ENCODE measurements at regions not wholly inside any gene's neighbourhood (a gene's known extent, or its start where the extent isn't known, plus 50 kb on each side); places are given as distances from the start of the nearest gene placed in this dataset.
A peak's percentile ranks its signal among the peaks of the same experiment; 100 is the strongest.

DNA sequence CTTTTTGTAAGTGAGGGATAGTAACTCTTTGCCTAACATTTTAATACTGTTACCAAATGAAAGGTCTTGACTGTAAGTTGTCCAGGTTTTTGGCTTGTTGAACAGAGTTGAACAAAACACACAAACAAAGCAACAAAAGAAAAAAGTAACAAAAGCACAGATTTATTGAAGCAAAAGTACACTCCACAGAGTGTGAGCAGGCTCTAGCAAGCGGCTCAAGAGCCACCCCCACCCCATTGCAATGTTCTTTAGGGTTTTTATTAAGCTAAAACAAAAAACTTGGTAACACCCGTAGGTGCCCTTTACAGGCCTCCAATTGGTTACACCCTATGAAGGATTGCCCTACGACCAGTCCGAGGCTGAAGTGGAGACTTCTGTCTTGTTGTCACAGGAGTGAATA is 197.4 kb upstream of the MAP3K1 start:
- DNase-seq (no peak), ATAC-seq (no peak)
- no peak overlapping the region for H3K4me3 ChIP-seq
- no peak for TF ChIP-seq POLR2A (IDR thresholded peaks at IDR 0.05)
- TF ChIP-seq, protein P1, sequence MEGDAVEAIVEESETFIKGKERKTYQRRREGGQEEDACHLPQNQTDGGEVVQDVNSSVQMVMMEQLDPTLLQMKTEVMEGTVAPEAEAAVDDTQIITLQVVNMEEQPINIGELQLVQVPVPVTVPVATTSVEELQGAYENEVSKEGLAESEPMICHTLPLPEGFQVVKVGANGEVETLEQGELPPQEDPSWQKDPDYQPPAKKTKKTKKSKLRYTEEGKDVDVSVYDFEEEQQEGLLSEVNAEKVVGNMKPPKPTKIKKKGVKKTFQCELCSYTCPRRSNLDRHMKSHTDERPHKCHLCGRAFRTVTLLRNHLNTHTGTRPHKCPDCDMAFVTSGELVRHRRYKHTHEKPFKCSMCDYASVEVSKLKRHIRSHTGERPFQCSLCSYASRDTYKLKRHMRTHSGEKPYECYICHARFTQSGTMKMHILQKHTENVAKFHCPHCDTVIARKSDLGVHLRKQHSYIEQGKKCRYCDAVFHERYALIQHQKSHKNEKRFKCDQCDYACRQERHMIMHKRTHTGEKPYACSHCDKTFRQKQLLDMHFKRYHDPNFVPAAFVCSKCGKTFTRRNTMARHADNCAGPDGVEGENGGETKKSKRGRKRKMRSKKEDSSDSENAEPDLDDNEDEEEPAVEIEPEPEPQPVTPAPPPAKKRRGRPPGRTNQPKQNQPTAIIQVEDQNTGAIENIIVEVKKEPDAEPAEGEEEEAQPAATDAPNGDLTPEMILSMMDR (IDR thresholded peaks at IDR 0.05), result no peak
- intact Hi-C loops (cut with DNase I), result no loop called here
- no peaks in the 10 kb centered on the region for H3K4me1 ChIP-seq
- 59% methylated on average over 3 of the region's 4 CpGs for WGBS (ENCODE audit: insufficient coverage, low coverage, low lambda C conversion rate, missing lambda C conversion rate)
- no peaks in the 10 kb centered on the region for H3K9me3 ChIP-seq
- H3K36me3 ChIP-seq, result no peaks in the 10 kb centered on the region
- no peaks in the 10 kb centered on the region for H3K27me3 ChIP-seq
- no peak overlapping the region for H3K27ac ChIP-seq

DNA sequence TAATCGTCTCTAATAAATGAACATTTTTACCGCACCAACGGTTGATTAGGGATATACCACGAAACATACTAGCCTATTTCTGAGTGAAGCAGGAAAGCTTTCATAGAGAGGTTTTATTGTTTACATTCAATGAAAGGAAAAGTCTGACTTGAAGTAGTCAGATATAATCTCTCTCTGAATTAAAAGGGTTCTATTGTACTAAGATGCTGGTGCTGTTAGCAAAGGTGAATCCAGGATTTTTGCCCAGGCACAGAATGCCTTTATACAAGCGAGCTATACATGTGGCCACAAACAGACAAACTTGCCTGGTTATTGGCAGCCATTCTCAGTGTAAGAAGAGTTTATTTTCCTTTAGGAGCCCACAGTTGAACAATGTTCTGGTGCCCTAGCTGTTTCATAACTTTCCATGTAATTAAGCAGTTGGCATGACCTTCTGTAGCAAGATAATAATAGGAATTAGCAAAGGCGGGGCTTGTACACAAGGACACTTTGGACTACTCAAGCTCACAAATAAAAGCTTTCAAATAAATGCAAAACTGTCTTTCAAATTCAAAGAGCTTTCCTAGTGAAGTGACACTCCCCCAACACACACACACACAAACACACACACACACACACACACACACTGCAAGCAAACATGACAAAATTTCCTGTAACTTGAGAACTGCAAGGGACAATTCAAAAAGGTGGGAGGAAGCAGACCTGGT is 198.7 kb upstream of the MAP3K1 start:
- no peak overlapping the region for H3K4me3 ChIP-seq
- no peak for TF ChIP-seq POLR2A (IDR thresholded peaks at IDR 0.05)
- TF ChIP-seq, protein P1 (IDR thresholded peaks at IDR 0.05), result no peak
- no peak overlapping the region for H3K27ac ChIP-seq
- ATAC-seq (no peak), DNase-seq (no peak)
- H3K36me3 ChIP-seq, result no peaks in the 10 kb centered on the region
- no peaks in the 10 kb centered on the region for H3K9me3 ChIP-seq
- WGBS (ENCODE audit: insufficient coverage, low coverage, low lambda C conversion rate, missing lambda C conversion rate), result 87% methylated on average over 6 of the region's 6 CpGs
- intact Hi-C loops (cut with DNase I), result no loop called here
- no peaks in the 10 kb centered on the region for H3K27me3 ChIP-seq
- H3K4me1 ChIP-seq, result no peaks in the 10 kb centered on the region

DNA sequence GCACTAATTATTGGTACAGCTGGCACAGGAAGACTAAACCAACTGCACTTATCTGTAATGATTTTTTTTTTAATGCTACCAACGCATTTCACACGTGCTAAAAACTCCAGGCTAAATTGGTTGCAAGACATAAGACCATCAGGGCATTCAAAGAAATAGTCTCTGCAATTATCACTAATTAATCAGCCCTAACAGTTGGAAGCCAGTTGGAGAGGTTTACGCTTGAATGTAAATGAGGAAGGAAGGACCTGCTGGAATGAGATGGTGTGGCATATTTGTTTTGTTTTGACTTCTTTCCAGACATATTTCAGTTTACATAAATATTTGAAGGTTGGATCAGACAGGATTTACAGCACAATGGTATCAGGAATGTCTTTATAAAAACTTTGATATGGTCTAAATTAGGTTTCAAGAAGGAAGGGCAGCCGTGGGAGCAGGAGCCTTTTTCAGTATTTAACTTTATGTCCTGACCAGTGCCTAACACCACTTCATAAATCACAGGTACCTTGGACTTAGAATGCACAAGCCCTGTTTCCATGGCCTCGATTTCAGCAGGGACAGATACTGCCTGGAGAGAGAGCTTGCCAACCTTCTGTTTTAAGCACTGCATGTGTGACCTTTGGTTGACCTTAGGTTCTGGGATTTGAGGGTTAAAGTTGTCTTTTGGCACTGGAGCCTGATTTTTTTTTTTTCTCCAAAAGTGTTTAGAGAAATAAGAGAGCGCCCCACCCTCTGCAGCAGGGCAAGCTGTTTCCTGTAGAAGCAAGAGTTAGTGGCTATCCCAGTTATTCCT is 199.8 kb upstream of the MAP3K1 start:
- Histone ChIP-seq H3K4me3 (no peak overlapping the region), H3K4me1 (no peaks in the 10 kb centered on the region), H3K27ac (no peak overlapping the region), H3K9me3 (no peaks in the 10 kb centered on the region), H3K36me3 (no peaks in the 10 kb centered on the region), H3K27me3 (no peaks in the 10 kb centered on the region)
- ATAC-seq (peak; percentile 19 to 47 (median 42)), DNase-seq (no peak)
- TF ChIP-seq, protein P1 (IDR thresholded peaks at IDR 0.05), result no peak
- no peak for TF ChIP-seq POLR2A (IDR thresholded peaks at IDR 0.05)
- intact Hi-C loops (cut with DNase I), result no loop called here
- WGBS (ENCODE audit: insufficient coverage, low coverage, low lambda C conversion rate, missing lambda C conversion rate), result 45% methylated on average over 6 of the region's 6 CpGs

DNA sequence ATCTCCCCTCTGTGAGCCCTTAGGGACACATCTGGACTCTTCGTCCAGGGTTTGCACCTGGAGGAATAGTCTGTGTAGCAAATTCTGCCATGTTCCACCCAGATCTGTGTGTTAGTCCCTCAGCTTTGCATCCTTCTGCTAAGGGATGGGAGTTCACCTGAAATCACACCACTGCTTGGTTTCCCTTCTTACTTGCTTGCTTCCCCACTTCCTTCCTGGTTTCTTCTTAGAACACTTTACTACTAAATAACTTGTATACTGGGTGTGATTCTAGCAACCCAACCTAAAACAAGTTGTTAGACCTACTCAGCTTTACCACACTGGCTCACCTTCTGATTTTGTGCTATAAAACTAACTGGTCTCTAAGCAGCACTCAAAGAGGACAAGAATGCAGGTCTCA is 202.6 kb upstream of the MAP3K1 start:
- Histone ChIP-seq H3K9me3 (no peaks in the 10 kb centered on the region), H3K27me3 (no peaks in the 10 kb centered on the region), H3K27ac (no peak overlapping the region), H3K4me1 (no peaks in the 10 kb centered on the region), H3K4me3 (no peak overlapping the region), H3K36me3 (no peaks in the 10 kb centered on the region)
- ATAC-seq, result no peak
- TF ChIP-seq, protein P1 (IDR thresholded peaks at IDR 0.05), result no peak
- TF ChIP-seq POLR2A (IDR thresholded peaks at IDR 0.05), result no peak
- DNase-seq, result no peak
- intact Hi-C loops (cut with DNase I), result no loop called here
- WGBS (ENCODE audit: insufficient coverage, low coverage, low lambda C conversion rate, missing lambda C conversion rate), result no CpG with 5 or more reads among the region's 1 CpG

All from right lobe of liver (tissue), 6 donors.